ENCODE measurements at regions not wholly inside any gene's neighbourhood (a gene's known extent, or its start where the extent isn't known, plus 50 kb on each side); places are given as distances from the start of the nearest gene placed in this dataset.

DNA sequence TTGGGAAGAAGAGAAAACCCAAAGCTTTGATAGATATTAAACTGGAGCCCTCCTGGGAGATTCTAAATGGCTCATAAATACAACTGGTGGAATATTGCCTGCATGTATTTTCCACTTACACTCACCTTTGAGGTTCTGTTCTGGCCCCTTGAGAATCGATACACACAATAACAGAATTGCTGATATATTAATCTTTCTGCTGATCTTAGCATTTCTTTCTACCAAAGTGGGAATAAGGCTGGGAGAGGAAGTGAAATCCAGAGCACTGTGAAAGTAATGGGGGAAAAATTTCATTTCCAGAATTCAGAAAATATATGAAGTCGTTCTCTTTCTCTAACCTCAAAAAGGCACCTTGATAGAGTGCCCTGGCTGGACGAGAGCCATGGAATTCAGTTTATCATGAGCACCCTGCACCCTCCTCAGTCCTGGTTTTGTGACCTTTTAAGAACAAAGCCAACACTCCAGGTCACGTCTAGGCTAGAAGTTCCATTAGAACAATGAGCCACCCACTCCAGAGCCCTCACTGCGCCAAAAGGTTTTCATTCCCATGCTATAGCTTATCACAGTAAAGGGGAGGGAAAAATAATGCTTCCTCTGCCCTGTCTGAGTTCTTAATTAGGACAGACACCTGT lies 244.5 kb downstream of the CD83 start:
- peaks cover 0 to 16% (median 5%) of the 10 kb centered on the region in 4 donors for H3K4me1 ChIP-seq
- TF ChIP-seq, protein P1, sequence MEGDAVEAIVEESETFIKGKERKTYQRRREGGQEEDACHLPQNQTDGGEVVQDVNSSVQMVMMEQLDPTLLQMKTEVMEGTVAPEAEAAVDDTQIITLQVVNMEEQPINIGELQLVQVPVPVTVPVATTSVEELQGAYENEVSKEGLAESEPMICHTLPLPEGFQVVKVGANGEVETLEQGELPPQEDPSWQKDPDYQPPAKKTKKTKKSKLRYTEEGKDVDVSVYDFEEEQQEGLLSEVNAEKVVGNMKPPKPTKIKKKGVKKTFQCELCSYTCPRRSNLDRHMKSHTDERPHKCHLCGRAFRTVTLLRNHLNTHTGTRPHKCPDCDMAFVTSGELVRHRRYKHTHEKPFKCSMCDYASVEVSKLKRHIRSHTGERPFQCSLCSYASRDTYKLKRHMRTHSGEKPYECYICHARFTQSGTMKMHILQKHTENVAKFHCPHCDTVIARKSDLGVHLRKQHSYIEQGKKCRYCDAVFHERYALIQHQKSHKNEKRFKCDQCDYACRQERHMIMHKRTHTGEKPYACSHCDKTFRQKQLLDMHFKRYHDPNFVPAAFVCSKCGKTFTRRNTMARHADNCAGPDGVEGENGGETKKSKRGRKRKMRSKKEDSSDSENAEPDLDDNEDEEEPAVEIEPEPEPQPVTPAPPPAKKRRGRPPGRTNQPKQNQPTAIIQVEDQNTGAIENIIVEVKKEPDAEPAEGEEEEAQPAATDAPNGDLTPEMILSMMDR (IDR thresholded peaks at IDR 0.05): no peak
- TF ChIP-seq POLR2AphosphoS5 (IDR thresholded peaks at IDR 0.05): no peak
- no peak for TF ChIP-seq EP300 (IDR thresholded peaks at IDR 0.05)
- no peak for TF ChIP-seq POLR2A (IDR thresholded peaks at IDR 0.05)
- no peak for DNase-seq
- WGBS, 2 donors: 86 to 89% methylated on average over 5 of the region's 5 CpGs
- no peak overlapping the region for H3K4me3 ChIP-seq
- intact Hi-C loops (cut with DNase I): no loop called here
- no peaks in the 10 kb centered on the region for H3K9me3 ChIP-seq
- H3K27ac ChIP-seq: peak overlapping the region in 1 of 4 donors; percentile 59
- no peaks in the 10 kb centered on the region for H3K27me3 ChIP-seq
- H3K36me3 ChIP-seq: no peaks in the 10 kb centered on the region

DNA sequence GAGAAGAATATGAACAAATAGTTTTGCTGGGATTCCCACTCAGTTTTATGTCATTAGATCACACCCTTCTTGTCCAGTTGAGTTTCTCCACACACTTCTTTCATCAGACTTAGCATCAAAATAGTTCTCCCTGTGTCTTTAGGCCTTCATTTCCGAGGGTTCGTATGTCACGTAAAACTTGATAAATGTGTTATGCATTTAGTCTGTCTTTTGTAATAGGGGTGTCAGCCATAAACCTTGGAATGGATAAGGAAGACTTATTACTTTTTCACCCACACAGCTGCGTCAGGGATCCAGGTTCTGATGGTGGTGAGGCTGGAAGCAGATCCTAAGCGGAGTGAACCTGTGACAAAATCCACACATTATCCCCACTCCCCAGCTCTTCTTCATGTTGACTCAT lies 246.8 kb downstream of the CD83 start:
- Histone ChIP-seq H3K27ac (no peak overlapping the region), H3K4me3 (no peak overlapping the region), H3K36me3 (no peaks in the 10 kb centered on the region), H3K9me3 (no peaks in the 10 kb centered on the region), H3K27me3 (no peaks in the 10 kb centered on the region), H3K4me1 (peaks cover 0 to 16% (median 5%) of the 10 kb centered on the region in 4 donors)
- TF ChIP-seq EP300 (IDR thresholded peaks at IDR 0.05) (no peak), POLR2A (IDR thresholded peaks at IDR 0.05) (no peak), POLR2AphosphoS5 (IDR thresholded peaks at IDR 0.05) (no peak)
- TF ChIP-seq, protein P1 (IDR thresholded peaks at IDR 0.05): no peak
- DNase-seq: no peak
- WGBS, 2 donors: 96 to 97% methylated on average over 5 of the region's 5 CpGs
- intact Hi-C loops (cut with DNase I): no loop called here

DNA sequence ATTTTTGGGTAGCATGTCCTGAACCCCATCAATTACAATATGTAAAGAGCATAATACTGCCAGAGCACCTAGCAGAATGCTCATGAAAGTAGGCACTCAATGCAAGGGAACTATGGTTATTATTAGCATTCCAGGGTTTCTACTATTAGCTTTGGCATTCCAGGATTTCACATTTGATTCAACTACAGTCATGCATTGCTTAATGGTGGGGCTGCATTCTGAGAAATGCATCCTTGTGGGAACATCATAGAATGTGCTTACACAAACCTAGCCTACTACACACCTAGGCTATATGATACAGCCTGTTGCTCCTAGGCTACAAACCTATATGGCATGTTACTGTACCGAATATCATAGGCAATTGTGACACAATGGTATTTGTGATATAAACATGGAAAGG lies 247.8 kb downstream of the CD83 start:
- TF ChIP-seq, protein P1 (IDR thresholded peaks at IDR 0.05): no peak
- TF ChIP-seq POLR2AphosphoS5 (IDR thresholded peaks at IDR 0.05): no peak
- TF ChIP-seq POLR2A (IDR thresholded peaks at IDR 0.05): no peak
- TF ChIP-seq EP300 (IDR thresholded peaks at IDR 0.05): no peak

GRCh38 chr6:14366315-14366714 lies 248.7 kb downstream of the CD83 start:
- intact Hi-C loops (cut with DNase I): no loop called here
- H3K36me3 ChIP-seq: no peaks in the 10 kb centered on the region
- no peak for DNase-seq
- H3K27ac ChIP-seq: no peak overlapping the region
- no peak overlapping the region for H3K4me3 ChIP-seq
- no peaks in the 10 kb centered on the region for H3K9me3 ChIP-seq
- 95 to 97% methylated on average over 4 of the region's 4 CpGs for WGBS, 2 donors
- no peak for TF ChIP-seq POLR2AphosphoS5 (IDR thresholded peaks at IDR 0.05)
- TF ChIP-seq POLR2A (IDR thresholded peaks at IDR 0.05): no peak
- TF ChIP-seq, protein P1 (IDR thresholded peaks at IDR 0.05): no peak
- TF ChIP-seq EP300 (IDR thresholded peaks at IDR 0.05): no peak
- peaks cover 0 to 10% (median 3%) of the 10 kb centered on the region in 4 donors for H3K4me1 ChIP-seq
- no peaks in the 10 kb centered on the region for H3K27me3 ChIP-seq

More for the DNA sequence above, 247.8 kb downstream of the CD83 start:
- Histone ChIP-seq H3K27me3 (no peaks in the 10 kb centered on the region), H3K27ac (no peak overlapping the region), H3K36me3 (no peaks in the 10 kb centered on the region), H3K4me3 (no peak overlapping the region), H3K4me1 (peaks cover 0 to 16% (median 5%) of the 10 kb centered on the region in 4 donors), H3K9me3 (no peaks in the 10 kb centered on the region)
- 94 to 97% methylated on average over 1 of the region's 1 CpG for WGBS, 2 donors
- no peak for DNase-seq
- intact Hi-C loops (cut with DNase I): no loop called here

GRCh38 chr6:14366872-14367271 lies 249.3 kb downstream of the CD83 start:
- H3K27me3 ChIP-seq: no peaks in the 10 kb centered on the region
- no peak for TF ChIP-seq POLR2A (IDR thresholded peaks at IDR 0.05)
- no peak for TF ChIP-seq POLR2AphosphoS5 (IDR thresholded peaks at IDR 0.05)
- TF ChIP-seq EP300 (IDR thresholded peaks at IDR 0.05): no peak
- TF ChIP-seq, protein P1 (IDR thresholded peaks at IDR 0.05): no peak
- 23 to 77% methylated on average over 4 of the region's 4 CpGs for WGBS, 2 donors
- intact Hi-C loops (cut with DNase I): no loop called here
- no peak overlapping the region for H3K4me3 ChIP-seq
- H3K9me3 ChIP-seq: no peaks in the 10 kb centered on the region
- no peaks in the 10 kb centered on the region for H3K36me3 ChIP-seq
- H3K4me1 ChIP-seq: peaks cover 0 to 4% (median under 1%) of the 10 kb centered on the region in 4 donors
- H3K27ac ChIP-seq: no peak overlapping the region
- no peak for DNase-seq

All from sigmoid colon (tissue), 6 donors.